ENCODE measurements at regions not wholly inside any gene's neighbourhood (a gene's known extent, or its start where the extent isn't known, plus 50 kb on each side); places are given as distances from the start of the nearest gene placed in this dataset.

DNA sequence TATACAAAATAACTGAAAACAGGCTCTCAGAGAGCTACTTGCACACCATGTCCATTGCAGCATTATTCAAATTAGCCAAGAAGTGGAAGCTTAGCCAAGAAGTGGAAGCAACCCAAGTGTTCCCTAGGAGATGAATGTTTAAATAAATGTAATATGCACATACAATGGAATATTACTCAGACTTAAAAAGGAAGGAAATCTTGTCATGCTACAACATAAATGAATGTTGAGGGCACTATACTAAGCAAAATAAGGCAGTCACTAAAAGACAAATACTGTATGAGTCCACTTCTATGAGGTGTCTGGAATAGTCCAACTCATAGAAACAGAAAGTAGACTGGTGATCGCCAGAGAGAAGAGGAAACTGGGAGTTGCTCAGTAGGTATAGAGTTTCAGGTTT, 438.1 kb downstream of the MAT2B start:
- 100% methylated on average over 1 of the region's 1 CpG for WGBS
- no peaks in the 10 kb centered on the region for H3K79me1 ChIP-seq (replicated peaks; ENCODE audit: low read length, poor library complexity, severe bottlenecking)
- H3K9ac ChIP-seq (ENCODE audit: low read length) = no peak overlapping the region
- H2AK5ac ChIP-seq (ENCODE audit: low read length, severe bottlenecking) = no peak overlapping the region
- H3K9me3 ChIP-seq (ENCODE audit: control insufficient read depth, low read length) = peaks cover 13% of the 10 kb centered on the region
- no peak overlapping the region for H4K91ac ChIP-seq (ENCODE audit: low read length)
- H3K27ac ChIP-seq (ENCODE audit: low read length, poor library complexity, severe bottlenecking) = no peak overlapping the region
- H2BK12ac ChIP-seq (ENCODE audit: low read length in 2 of 2) = no peak overlapping the region
- H3K18ac ChIP-seq (ENCODE audit: low read depth in 1 of 2, low read length in 2 of 2) = no peak overlapping the region
- H2BK15ac ChIP-seq (ENCODE audit: low read depth, poor library complexity, severe bottlenecking) = no peak overlapping the region
- no peak overlapping the region for H2BK5ac ChIP-seq (ENCODE audit: low read depth, low read length, poor library complexity, severe bottlenecking)
- no peak overlapping the region for H3K4me3 ChIP-seq (ENCODE audit: insufficient read depth in 1 of 2, low read depth in 1 of 2, low read length in 2 of 2)
- H2BK120ac ChIP-seq (ENCODE audit: low read depth, low read length) = no peak overlapping the region
- H3K4ac ChIP-seq (ENCODE audit: low read depth in 1 of 2, low read length in 2 of 2) = no peak overlapping the region
- no peaks in the 10 kb centered on the region for H3K27me3 ChIP-seq (ENCODE audit: control insufficient read depth in 1 of 2, insufficient read depth in 1 of 2, low read length in 2 of 2)
- no peaks in the 10 kb centered on the region for H3K36me3 ChIP-seq (ENCODE audit: control insufficient read depth in 1 of 2, insufficient read depth in 2 of 2, low read depth in 1 of 2, low read length in 2 of 2)
- H3K4me1 ChIP-seq (ENCODE audit: control insufficient read depth, insufficient read depth, low read depth, low read length) = no peaks in the 10 kb centered on the region
- H3K4me2 ChIP-seq (ENCODE audit: low read length, poor library complexity, severe bottlenecking) = no peak overlapping the region
- DNase-seq = peak; percentile 1
- H3K14ac ChIP-seq (ENCODE audit: low read length in 2 of 2) = no peak overlapping the region
- no peak overlapping the region for H3K23ac ChIP-seq (ENCODE audit: low read length in 2 of 2)
- H2AFZ ChIP-seq (ENCODE audit: low read depth, low read length) = no peak overlapping the region
- no peak overlapping the region for H4K8ac ChIP-seq (ENCODE audit: low read length)

DNA sequence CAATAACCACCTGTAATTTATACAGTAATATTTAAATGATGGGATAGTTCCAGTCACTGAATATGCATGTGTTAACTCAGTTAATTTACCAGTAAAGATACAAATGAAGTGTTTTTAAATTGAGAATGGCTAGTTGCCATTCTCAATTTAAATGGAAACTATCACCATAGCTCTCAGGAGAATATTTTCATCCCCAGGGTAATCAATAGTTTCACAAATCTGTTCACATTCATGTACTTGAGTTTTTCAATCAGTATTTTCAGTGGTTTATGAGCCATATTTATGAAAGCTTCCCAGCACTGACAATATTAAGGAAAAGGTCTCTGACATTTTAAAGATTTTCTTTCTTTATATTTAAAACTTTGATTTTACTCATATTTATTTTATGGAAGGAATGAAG, 439.3 kb downstream of the MAT2B start:
- Histone ChIP-seq H3K4me1 (ENCODE audit: control insufficient read depth, insufficient read depth, low read depth, low read length) (no peaks in the 10 kb centered on the region), H3K4me3 (ENCODE audit: insufficient read depth in 1 of 2, low read depth in 1 of 2, low read length in 2 of 2) (no peak overlapping the region), H2BK15ac (ENCODE audit: low read depth, poor library complexity, severe bottlenecking) (no peak overlapping the region), H3K27me3 (ENCODE audit: control insufficient read depth in 1 of 2, insufficient read depth in 1 of 2, low read length in 2 of 2) (no peaks in the 10 kb centered on the region), H2BK12ac (ENCODE audit: low read length in 2 of 2) (no peak overlapping the region), H3K36me3 (ENCODE audit: control insufficient read depth in 1 of 2, insufficient read depth in 2 of 2, low read depth in 1 of 2, low read length in 2 of 2) (no peaks in the 10 kb centered on the region), H4K8ac (ENCODE audit: low read length) (no peak overlapping the region), H3K79me1 (replicated peaks; ENCODE audit: low read length, poor library complexity, severe bottlenecking) (no peaks in the 10 kb centered on the region), H2AK5ac (ENCODE audit: low read length, severe bottlenecking) (no peak overlapping the region), H3K9me3 (ENCODE audit: control insufficient read depth, low read length) (peaks cover 13% of the 10 kb centered on the region), H2BK120ac (ENCODE audit: low read depth, low read length) (no peak overlapping the region), H4K91ac (ENCODE audit: low read length) (no peak overlapping the region), H3K27ac (ENCODE audit: low read length, poor library complexity, severe bottlenecking) (no peak overlapping the region), H2BK5ac (ENCODE audit: low read depth, low read length, poor library complexity, severe bottlenecking) (no peak overlapping the region), H3K4me2 (ENCODE audit: low read length, poor library complexity, severe bottlenecking) (no peak overlapping the region), H3K23ac (ENCODE audit: low read length in 2 of 2) (no peak overlapping the region), H3K9ac (ENCODE audit: low read length) (no peak overlapping the region), H2AFZ (ENCODE audit: low read depth, low read length) (no peak overlapping the region), H3K4ac (ENCODE audit: low read depth in 1 of 2, low read length in 2 of 2) (no peak overlapping the region), H3K14ac (ENCODE audit: low read length in 2 of 2) (no peak overlapping the region), H3K18ac (ENCODE audit: low read depth in 1 of 2, low read length in 2 of 2) (no peak overlapping the region)
- DNase-seq = no peak

DNA sequence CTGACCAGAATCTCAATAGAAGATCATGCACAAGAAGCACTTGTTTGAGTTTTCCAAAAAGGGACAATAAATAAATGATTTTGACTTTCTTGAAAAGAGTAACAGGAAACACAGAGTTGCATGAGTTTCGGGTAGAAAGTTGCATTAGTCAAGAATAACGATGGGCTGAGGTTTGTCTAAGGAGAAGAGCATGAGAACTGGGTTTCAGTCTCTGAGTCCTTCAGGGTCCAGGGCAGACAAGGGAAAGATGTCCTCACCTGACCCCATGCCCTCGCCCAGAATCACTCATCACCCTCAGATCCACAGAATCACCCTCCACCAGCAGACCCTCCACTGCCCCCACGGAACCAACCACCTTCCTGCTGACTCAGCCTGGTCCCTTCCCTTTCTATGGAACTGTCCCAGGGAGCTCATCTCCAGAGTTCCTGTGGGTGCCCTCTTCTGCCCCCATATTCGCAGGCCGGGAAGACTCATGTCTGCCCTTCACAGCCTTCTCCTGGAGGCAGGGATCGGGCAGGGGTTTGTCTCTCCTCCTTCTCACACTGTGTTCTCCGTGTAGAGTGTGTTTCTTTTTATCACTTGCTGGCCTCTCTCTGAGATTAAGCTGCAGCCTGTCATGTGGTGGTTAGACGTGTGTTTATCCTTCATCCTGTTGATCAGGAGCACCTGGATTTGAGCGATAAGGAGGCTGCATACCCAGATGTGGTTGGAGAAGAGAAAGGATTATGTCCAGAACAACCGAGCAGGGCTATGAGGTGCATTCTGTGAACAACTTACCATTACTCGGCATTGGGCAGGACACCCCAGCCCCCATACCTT, 442.6 kb downstream of the MAT2B start:
- H3K14ac ChIP-seq (ENCODE audit: low read length in 2 of 2) = no peak overlapping the region
- DNase-seq = no peak

DNA sequence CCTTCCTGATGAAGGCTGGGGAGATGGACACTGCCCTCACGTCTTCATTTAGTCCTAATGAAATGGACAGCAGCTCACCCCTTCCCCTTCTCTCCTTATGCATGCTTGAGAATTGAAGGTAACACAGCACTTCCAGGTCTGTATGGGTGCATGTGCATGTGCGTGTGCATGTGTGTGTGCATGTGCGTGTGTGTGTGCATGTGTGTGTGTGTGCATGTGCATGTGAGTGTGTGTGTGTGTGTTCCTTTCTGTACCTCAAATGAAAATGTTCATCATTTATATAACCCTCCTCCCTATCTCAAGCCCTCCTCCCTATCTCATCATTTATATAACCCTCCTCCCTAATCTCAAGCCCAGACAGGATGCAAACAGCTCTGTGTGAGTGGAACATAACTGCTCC, 444.8 kb downstream of the MAT2B start:
- DNase-seq = no peak
- H3K4ac ChIP-seq (ENCODE audit: low read depth in 1 of 2, low read length in 2 of 2) = no peak overlapping the region
- no peak overlapping the region for H2BK15ac ChIP-seq (ENCODE audit: low read depth, poor library complexity, severe bottlenecking)
- H3K36me3 ChIP-seq (ENCODE audit: control insufficient read depth in 1 of 2, insufficient read depth in 2 of 2, low read depth in 1 of 2, low read length in 2 of 2) = no peaks in the 10 kb centered on the region
- no peaks in the 10 kb centered on the region for H3K79me1 ChIP-seq (replicated peaks; ENCODE audit: low read length, poor library complexity, severe bottlenecking)
- H3K27me3 ChIP-seq (ENCODE audit: control insufficient read depth in 1 of 2, insufficient read depth in 1 of 2, low read length in 2 of 2) = no peaks in the 10 kb centered on the region
- H3K4me3 ChIP-seq (ENCODE audit: insufficient read depth in 1 of 2, low read depth in 1 of 2, low read length in 2 of 2) = no peak overlapping the region
- H3K4me2 ChIP-seq (ENCODE audit: low read length, poor library complexity, severe bottlenecking) = no peak overlapping the region
- 75% methylated on average over 1 of the region's 3 CpGs for WGBS
- H2AFZ ChIP-seq (ENCODE audit: low read depth, low read length) = no peak overlapping the region
- H3K14ac ChIP-seq (ENCODE audit: low read length in 2 of 2) = peak overlapping the region in 1 of 2 experiments; percentile 81
- H4K8ac ChIP-seq (ENCODE audit: low read length) = no peak overlapping the region
- no peak overlapping the region for H2BK12ac ChIP-seq (ENCODE audit: low read length in 2 of 2)
- no peak overlapping the region for H3K9ac ChIP-seq (ENCODE audit: low read length)
- H2BK5ac ChIP-seq (ENCODE audit: low read depth, low read length, poor library complexity, severe bottlenecking) = no peak overlapping the region
- no peak overlapping the region for H3K23ac ChIP-seq (ENCODE audit: low read length in 2 of 2)
- no peaks in the 10 kb centered on the region for H3K9me3 ChIP-seq (ENCODE audit: control insufficient read depth, low read length)
- no peak overlapping the region for H4K91ac ChIP-seq (ENCODE audit: low read length)
- H3K18ac ChIP-seq (ENCODE audit: low read depth in 1 of 2, low read length in 2 of 2) = no peak overlapping the region
- H3K4me1 ChIP-seq (ENCODE audit: control insufficient read depth, insufficient read depth, low read depth, low read length) = no peaks in the 10 kb centered on the region
- H2AK5ac ChIP-seq (ENCODE audit: low read length, severe bottlenecking) = no peak overlapping the region
- no peak overlapping the region for H3K27ac ChIP-seq (ENCODE audit: low read length, poor library complexity, severe bottlenecking)
- H2BK120ac ChIP-seq (ENCODE audit: low read depth, low read length) = no peak overlapping the region

More for the DNA sequence above, 442.6 kb downstream of the MAT2B start:
- H3K4me2 ChIP-seq (ENCODE audit: low read length, poor library complexity, severe bottlenecking) = no peak overlapping the region
- no peak overlapping the region for H2AFZ ChIP-seq (ENCODE audit: low read depth, low read length)
- no peak overlapping the region for H2BK12ac ChIP-seq (ENCODE audit: low read length in 2 of 2)
- no peak overlapping the region for H4K8ac ChIP-seq (ENCODE audit: low read length)
- no peaks in the 10 kb centered on the region for H3K36me3 ChIP-seq (ENCODE audit: control insufficient read depth in 1 of 2, insufficient read depth in 2 of 2, low read depth in 1 of 2, low read length in 2 of 2)
- no peak overlapping the region for H2BK120ac ChIP-seq (ENCODE audit: low read depth, low read length)
- no peak overlapping the region for H2AK5ac ChIP-seq (ENCODE audit: low read length, severe bottlenecking)
- H3K27me3 ChIP-seq (ENCODE audit: control insufficient read depth in 1 of 2, insufficient read depth in 1 of 2, low read length in 2 of 2) = no peaks in the 10 kb centered on the region
- H3K4me3 ChIP-seq (ENCODE audit: insufficient read depth in 1 of 2, low read depth in 1 of 2, low read length in 2 of 2) = no peak overlapping the region
- 83% methylated on average over 10 of the region's 12 CpGs for WGBS
- H2BK5ac ChIP-seq (ENCODE audit: low read depth, low read length, poor library complexity, severe bottlenecking) = no peak overlapping the region
- H3K9ac ChIP-seq (ENCODE audit: low read length) = no peak overlapping the region
- H3K4ac ChIP-seq (ENCODE audit: low read depth in 1 of 2, low read length in 2 of 2) = no peak overlapping the region
- no peaks in the 10 kb centered on the region for H3K4me1 ChIP-seq (ENCODE audit: control insufficient read depth, insufficient read depth, low read depth, low read length)
- no peak overlapping the region for H3K27ac ChIP-seq (ENCODE audit: low read length, poor library complexity, severe bottlenecking)
- H2BK15ac ChIP-seq (ENCODE audit: low read depth, poor library complexity, severe bottlenecking) = no peak overlapping the region
- no peaks in the 10 kb centered on the region for H3K9me3 ChIP-seq (ENCODE audit: control insufficient read depth, low read length)
- no peaks in the 10 kb centered on the region for H3K79me1 ChIP-seq (replicated peaks; ENCODE audit: low read length, poor library complexity, severe bottlenecking)
- no peak overlapping the region for H3K18ac ChIP-seq (ENCODE audit: low read depth in 1 of 2, low read length in 2 of 2)
- H3K23ac ChIP-seq (ENCODE audit: low read length in 2 of 2) = no peak overlapping the region
- H4K91ac ChIP-seq (ENCODE audit: low read length) = no peak overlapping the region
